ENCODE measurements at regions not wholly inside any gene's neighbourhood (a gene's known extent, or its start where the extent isn't known, plus 50 kb on each side); places are given as distances from the start of the nearest gene placed in this dataset.

- no peak for DNase-seq (ENCODE audit: low read depth in 3 of 3)
Measured at GRCh38 chr9:26567976-26568375, 324.6 kb downstream of the CAAP1 start.

GRCh38 chr9:26566141-26566540, 326.5 kb downstream of the CAAP1 start:
- DNase-seq (ENCODE audit: low read depth in 3 of 3) = no peak

- no peak for DNase-seq (ENCODE audit: low read depth in 3 of 3)
Measured at GRCh38 chr9:26565118-26565517, 327.5 kb downstream of the CAAP1 start.

DNA sequence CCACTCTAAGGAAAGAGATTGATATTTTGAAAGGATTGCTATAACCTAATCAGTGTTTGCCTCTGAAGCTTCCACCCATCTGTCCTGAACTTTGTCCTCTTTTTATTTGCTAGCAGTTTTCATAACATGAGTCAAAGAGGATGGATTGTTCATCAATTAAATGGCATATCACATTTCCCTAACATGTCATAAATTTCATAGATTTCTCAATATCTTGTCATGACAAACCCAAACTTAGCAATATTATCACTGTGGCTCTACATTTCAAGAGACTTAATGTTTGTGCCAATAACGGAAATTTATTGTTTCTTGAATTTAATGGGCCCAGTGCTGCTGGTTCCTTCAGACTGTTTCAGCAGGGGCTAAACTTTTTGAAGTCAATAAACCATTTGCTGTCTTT, 330.3 kb downstream of the CAAP1 start:
- no peak for DNase-seq (ENCODE audit: low read depth in 3 of 3)

- DNase-seq (ENCODE audit: low read depth in 3 of 3) = no peak
Measured at GRCh38 chr9:26561928-26562327, 330.7 kb downstream of the CAAP1 start.

DNA sequence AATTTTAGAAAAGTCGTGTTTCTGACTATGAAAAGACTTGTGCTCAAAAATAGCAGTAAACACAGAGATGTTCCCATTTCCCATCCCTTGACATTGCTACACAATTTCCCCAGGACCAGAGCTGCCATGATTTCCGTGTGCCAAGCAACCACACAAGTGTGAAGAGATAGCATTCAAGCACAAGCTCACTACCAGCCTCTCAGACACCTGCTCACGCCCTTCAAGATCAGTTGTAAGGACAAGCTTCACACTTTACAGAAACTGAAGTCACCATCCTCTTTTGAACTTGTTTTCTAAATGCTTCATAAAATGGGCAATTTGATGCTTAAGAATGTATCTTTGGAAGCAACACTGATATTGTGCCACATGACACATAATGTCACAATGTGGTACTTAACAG, 333.1 kb downstream of the CAAP1 start:
- DNase-seq (ENCODE audit: low read depth in 3 of 3) = no peak

- no peak for DNase-seq (ENCODE audit: low read depth in 3 of 3)
Measured at GRCh38 chr9:26551971-26552370, 340.6 kb downstream of the CAAP1 start.

DNA sequence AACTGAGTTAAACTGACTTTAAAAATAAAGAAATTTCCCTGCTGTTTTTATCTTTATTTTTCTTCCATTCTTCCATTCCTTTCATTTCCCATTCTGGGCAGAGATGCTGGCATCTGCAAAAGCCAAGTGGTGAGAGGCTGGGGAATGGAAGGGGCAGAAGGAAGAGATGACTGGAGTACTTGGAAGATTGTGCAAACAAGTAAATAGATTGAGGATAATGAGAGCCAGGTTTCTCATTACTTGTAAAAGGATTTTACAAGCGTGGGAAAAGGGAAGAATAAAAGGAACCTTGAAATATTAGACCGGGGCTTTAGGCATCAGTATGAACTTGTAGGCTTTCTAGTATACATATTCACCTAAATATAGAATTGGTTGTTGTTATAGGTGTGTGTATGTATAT, 341.2 kb downstream of the CAAP1 start:
- no peak for DNase-seq (ENCODE audit: low read depth in 3 of 3)

DNA sequence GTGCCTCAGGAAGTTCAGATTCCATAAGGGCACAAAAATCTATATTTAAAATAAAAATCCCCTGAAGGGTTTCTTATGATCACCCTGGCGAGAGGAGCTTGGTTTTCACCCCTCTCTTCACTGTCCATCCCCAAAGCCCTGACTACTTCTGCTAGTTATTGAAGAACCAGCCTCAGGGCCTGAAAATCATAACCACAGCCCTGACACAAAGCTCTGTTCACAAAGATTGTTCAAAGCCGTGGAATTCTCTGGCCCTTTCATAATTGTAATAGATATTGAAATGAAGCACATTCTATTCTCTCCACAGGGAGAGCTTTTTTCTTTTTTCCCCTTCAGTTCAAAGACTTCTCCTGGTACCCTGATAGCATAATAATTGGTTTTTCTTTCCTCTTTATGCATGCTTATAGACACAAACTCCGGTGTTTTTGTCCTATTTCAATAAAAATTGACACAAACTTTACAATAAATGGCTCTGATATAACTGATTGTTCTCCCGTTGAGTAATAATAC, 343.8 kb downstream of the CAAP1 start:
- no peak for DNase-seq (ENCODE audit: low read depth in 3 of 3)

DNA sequence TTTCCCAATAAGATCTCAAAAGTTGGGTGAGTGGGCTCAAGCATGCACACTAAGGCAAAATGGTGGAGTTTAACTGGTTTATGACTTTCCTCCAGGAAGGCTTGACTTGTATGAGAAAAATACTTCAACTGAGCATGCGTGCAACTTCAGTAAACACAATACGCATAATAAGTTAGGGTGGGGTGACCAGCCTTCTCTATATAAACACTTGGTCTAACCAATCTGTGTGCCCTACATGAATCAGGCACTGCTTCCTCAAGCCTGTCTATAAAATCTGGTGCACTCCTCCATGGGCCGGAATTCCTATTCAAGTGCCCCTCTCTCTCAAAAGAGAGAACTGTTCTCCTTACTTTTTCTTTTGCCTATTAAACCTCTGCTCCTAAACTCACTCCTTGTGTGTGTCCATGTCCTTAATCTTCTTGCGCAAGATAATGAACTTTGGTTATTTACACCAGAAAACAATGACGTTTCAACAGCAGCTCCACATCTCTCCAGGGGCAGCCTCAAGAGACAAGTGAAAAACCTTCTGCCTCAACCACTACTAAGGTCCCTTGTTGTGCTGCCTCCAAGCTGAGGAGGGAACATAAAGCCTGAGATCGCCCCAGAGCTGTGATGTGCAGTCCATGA, 352.6 kb downstream of the CAAP1 start:
- no peak for DNase-seq (ENCODE audit: low read depth in 3 of 3)

DNA sequence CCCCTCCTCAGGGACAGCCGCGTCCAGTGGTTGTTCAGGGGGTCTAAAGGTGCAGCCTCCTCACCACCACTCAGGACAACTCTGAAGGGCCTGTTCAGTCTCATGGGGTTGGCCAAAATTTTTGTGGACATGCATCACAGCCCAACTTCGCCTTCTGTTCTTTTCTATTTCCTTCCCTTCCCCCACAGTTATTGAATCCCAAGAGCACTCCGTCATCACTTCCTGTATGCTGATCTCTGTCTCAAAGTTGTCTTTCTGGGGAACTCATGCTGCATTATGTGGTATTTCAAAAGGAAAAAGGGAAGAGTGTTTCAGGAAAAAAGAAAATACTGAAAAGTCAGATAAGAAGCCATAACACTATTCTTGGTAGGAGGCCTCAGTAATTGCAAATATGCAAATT, 355.4 kb downstream of the CAAP1 start:
- DNase-seq (ENCODE audit: low read depth in 3 of 3) = no peak

DNA sequence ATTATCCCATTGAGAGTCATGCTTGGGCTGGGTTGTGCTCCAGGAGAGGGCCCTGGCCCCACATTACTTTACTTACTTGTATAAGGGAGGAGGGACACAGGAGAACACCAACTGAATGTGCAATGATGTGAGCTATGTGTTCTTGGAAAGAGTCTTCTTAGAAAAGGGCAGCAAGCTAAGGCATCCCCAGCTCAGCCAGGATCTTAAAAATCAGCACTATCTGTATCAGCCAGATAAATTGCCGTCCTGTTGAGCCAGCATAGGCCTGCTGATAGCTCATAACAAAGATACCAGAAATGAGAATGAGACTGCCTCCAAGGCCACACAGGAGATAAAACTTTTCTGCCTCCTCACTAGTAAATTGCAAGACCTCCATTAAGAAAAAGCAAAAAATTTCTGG, 357.5 kb downstream of the CAAP1 start:
- no peak for DNase-seq (ENCODE audit: low read depth in 3 of 3)

GRCh38 chr9:26530841-26531240, 361.8 kb downstream of the CAAP1 start:
- no peak for DNase-seq (ENCODE audit: low read depth in 3 of 3)

- no peak for DNase-seq (ENCODE audit: low read depth in 3 of 3)
Measured at GRCh38 chr9:26527931-26528330, 364.7 kb downstream of the CAAP1 start.

- no peak for DNase-seq (ENCODE audit: low read depth in 3 of 3)
Measured at GRCh38 chr9:26524267-26524666, 368.3 kb downstream of the CAAP1 start.

GRCh38 chr9:26523577-26523976, 369.0 kb downstream of the CAAP1 start:
- DNase-seq (ENCODE audit: low read depth in 3 of 3) = no peak

GRCh38 chr9:26520141-26520540, 372.5 kb downstream of the CAAP1 start:
- no peak for DNase-seq (ENCODE audit: low read depth in 3 of 3)

DNA sequence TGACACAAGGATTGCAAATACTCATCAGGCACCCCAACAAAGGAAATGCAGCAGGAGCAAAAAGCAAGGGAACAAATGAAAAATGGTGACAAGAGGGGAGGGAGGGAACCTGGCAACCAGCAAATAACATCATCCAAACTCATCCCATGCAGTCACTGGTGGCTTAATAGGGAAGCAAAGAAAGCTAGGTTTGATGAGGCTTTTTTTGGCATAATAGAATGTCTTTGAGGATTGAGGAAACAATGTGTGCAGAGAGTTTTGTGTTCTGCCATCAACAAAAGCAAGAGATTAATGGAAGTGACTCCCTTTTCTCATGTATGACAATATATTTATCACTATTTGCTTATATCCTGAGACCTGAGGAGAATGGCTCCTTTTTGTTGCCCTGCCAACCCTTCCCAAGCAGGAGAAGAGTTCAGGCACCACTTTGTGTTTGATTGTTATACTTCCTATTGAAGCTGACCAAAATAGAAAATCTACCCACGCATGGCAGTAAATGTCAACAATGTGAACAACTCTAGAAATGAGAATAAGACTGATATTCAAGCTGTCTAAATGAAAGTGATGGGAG, 375.7 kb downstream of the CAAP1 start:
- no peak for DNase-seq (ENCODE audit: low read depth in 3 of 3)

GRCh38 chr9:26513730-26514129, 378.9 kb downstream of the CAAP1 start:
- DNase-seq (ENCODE audit: low read depth in 3 of 3) = no peak

DNA sequence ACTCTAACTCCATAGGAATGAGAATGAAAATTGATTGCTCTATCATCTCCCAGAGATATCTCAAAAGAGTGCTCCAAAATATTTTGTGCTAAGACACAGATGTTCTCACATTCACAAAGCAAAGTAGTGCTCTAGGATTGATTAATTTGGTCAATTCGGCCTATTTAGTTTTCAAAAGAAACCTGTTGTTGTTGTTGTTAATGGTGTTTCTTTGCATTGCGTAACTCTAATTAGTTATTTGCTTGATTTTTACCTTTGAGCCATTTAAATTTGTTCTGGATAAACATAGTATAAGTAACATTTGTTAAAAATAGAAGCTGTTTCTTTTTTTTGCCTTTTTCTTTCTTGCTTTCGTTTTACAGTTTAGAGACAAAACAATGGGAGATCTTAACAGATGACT, 382.5 kb downstream of the CAAP1 start:
- DNase-seq (ENCODE audit: low read depth in 3 of 3) = no peak

- no peak for DNase-seq (ENCODE audit: low read depth in 3 of 3)
Measured at GRCh38 chr9:26508897-26509296, 383.7 kb downstream of the CAAP1 start.

DNA sequence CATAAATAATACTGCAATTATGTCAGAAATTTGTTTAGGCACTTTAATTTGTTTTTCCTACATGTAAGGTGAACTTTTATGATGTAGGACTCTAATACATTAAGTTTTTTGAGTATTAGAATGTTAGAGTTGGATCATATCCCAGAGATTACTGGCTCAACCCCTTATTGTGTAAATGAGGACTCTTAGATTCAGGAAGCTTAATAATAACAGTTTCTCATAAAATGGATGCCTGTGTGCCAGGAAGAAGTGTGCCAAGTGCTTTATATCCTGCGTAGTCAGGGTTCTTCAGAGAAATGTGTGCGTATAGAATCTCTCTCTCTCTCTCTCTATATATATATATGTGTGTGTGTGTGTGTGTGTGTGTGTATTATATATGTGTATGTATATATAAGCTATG, 388.5 kb downstream of the CAAP1 start:
- DNase-seq (ENCODE audit: low read depth in 3 of 3) = no peak

DNA sequence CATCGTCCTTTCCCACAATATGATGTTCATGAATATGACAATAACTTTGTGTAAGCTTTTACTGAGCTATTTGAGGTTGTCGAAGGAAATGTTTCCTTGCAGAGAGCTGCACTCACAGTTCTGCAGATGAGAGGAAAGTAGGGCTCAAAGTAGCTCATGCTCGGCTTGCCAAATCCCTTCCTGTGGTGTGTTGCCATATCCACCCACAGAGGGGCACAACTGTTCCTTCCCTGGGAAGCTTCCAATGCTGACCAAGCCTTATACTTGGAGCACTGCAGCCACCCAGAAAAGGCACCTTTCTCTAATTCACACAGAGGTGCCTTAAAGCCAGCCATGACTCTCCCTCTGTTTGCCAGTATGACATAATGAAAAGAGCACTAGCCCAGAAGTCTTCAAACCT, 390.3 kb downstream of the CAAP1 start:
- no peak for DNase-seq (ENCODE audit: low read depth in 3 of 3)

DNA sequence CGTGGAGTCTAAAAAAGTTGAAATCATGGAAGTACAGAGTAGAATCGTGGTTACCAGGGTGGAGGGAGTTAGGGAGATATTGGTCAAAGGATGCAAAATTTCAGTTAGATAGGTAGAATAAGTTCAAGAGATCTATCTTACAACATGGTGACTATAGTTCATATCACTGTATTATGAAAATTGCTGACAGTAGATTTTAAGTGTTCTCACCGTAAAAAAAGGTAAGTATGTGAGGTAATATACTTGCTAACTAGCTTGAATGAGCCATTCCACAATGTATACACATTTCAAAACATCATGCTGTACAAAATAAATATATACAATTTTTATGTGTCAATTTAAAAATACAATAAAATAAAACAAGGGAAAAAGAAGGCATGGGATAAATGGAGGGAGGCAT, 392.1 kb downstream of the CAAP1 start:
- DNase-seq (ENCODE audit: low read depth in 3 of 3) = no peak
